GM21447 (cell line): ENCODE measurements at regions not wholly inside any gene's neighbourhood (a gene's known extent, or its start where the extent isn't known, plus 50 kb on each side); places are given as distances from the start of the nearest gene placed in this dataset.

Experiments used
- ATAC-seq: cut with Tn5 transposase; IDR thresholded peaks from one replicate; pipeline ENCODE4 v1.9.1; 2021; ENCODE audit not compliant: unreplicated experiment

- ATAC-seq, result no peak
These were observed 227.4 kb upstream of the GSE1 start for GRCh38 chr16:85385463-85386331.

DNA sequence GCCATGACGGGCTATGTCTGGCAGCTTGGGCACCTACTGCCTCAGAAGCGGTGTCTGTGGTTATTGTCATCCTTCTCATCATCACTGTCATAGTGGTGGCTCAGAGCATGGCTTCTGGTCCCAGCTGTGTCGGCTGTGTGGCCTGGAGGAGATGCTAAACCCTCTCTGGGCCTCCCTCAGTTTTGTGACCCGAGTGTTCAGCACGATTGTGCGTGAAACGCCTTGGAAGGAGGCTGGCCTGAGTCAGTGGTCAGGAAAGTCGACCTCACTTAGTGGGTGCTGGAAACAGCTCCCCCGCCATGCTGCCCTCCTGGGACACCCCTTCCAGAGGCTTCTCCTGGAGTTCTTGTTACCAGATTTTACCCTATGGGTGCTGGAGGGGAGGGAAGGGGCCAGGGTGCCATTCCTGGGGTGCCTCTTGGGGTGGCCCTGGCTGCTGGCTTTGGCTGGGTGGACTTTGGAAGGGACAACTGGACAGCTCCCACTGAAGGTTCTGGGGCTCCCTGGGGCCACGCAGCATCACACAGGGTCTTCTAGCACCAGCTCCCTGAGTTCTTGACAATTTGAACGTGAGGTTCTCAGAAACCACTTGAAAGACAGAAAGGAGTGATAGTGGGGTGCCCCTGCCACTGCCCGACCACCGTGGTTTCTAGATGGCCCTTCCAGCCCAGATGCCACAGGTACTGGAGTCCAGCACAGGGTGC lies 226.5 kb upstream of the GSE1 start:
- ATAC-seq, result no peak

GRCh38 chr16:85387171-85387507 lies 226.0 kb upstream of the GSE1 start:
- ATAC-seq, result no peak

- no peak for ATAC-seq
These were observed 225.3 kb upstream of the GSE1 start for GRCh38 chr16:85387731-85388295.

DNA sequence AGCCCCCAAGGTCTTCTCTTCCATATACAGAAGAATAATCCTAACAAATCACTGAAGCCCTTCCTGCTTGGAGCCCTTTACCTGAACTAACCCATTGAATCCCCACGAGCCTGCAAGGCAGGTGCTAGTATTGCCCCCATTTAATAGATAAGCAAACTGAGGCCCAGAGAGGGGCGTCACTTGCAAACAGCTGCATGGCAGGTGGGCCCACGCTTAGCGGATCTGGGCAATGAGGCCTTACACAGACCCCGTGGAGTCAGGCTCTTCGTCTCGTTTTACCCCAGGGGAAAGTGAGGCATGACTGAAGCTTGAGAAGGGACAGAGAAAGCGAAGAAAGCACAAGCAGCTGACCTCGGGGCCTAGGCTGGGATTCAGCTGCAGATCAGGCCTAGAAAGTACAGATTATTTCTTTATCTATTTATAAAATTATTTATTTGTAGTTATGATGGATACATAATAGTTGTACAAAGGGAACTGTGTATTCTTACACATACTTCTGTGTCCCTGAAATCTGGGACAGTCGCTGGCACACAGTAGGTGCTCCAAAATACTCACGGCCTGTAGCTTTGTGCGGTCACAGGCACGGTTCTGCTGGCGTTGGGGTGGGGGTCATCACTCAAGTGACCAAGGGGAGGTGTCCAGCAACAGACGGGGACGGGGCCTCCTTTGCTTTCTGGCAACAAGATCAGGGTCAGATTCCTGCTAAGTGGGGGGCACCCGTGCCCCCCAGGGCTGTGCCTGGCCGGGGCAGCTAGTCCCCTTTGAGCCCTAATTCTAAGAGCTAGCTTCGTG lies 223.2 kb upstream of the GSE1 start:
- ATAC-seq, result no peak

DNA sequence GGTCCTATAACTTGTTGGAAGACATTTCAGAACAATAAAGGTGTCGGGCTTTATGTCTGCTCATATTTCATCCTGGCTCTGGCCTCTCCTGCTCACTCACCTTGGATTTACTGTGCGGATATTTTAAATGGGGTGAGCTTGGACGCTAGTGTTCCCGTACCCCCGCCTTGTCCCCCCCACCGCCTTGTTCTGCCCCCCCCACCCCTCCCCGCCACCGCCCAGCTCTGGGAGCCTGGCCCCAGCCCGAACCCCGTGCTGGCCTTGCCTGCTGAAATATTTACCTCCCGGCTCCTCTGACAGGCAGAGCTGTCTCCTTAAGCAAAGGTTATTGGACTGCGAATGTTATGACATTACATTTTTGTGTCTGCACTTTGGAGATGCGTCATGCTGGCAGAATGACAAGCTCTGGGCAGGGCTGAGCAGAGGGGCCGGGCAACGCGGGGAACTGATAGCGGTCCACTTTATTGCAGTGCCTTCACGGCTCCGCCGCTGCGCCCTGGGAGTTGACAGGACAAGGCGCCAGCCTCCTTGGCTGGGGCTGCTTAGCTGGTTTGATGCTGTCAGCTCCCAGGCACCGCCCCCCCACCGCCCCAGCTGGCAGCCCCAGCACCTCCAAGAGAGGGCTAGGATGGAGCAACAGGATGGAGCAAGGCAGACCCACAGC lies 222.5 kb upstream of the GSE1 start:
- ATAC-seq, result no peak

- no peak for ATAC-seq
These were observed 221.9 kb upstream of the GSE1 start for GRCh38 chr16:85391175-85391707.

DNA sequence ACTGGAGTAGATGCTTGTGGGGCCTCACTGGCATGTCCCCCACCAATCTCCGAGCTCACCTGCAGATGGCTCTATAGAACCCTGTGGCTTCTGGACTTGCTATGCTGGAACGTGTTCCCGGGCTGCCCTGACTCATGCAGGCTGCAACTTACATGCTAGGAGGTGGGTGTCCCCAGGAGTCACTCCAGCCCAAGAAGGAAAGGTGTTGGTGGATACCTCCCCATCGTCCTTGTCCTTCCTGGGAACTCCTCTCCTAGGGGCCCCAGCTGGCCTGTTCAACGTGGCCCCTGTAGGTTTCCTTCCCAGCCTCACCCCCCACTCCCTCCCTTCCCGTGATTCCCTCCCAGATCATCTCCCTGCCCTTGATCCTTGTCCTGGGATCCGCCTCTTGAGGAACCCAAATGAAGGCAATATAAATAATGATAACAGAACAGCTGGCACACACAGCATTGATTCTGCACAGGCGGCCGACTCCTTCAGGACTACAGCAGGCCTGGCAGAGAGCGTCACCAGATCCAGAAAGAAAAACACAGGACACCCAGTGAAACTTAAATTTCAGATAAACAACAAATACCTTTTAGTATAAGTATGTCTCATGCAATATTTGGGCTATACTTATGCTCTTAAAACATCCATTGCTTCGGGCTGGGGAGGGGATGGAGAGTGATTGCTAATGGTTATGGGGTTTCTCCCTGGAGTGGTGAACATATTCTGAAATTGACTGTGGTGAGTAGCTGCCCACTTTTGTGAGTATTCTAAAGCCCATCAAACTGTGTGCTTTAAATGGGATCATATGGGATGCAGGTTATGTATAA lies 221.1 kb upstream of the GSE1 start:
- ATAC-seq, result no peak

- ATAC-seq, result no peak
These were observed 220.1 kb upstream of the GSE1 start for GRCh38 chr16:85392756-85393673.

GRCh38 chr16:85393674-85394451 lies 219.3 kb upstream of the GSE1 start:
- ATAC-seq, result no peak

- no peak for ATAC-seq
These were observed 218.5 kb upstream of the GSE1 start for GRCh38 chr16:85394456-85395206.

DNA sequence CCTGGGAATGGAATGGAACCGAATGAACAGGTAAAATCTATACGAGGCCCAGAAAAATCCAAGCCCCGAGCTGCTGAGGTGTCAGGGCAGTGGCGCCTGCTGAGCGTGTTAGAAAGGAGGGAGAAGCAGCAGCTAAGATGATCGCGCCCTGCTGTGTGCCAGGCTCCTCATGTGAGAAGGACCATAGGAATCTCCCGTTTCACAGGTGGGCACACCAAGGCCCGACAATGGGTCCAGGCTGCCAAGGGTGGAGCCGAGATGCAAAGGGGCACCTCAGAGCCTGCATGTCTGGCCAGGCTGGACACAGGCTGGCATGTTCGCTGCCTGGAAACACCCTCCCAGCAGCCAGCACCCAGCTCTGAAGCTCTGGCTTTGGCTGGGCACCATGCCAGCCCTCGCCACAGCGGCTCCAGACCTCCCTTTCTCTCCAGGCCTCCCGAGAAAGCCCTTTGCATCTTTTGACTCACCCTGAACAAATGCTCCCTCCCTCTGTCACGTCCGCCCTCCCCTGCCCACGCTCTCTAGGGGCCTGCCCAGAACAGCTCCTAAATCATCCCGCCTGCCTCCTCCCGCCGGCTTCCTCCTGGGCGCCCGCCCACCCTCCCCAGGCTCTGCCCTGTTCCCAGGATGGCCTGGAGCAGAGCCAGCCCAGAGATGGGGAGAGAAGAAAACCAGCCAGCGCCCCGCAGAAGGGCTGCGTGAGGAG lies 217.8 kb upstream of the GSE1 start:
- ATAC-seq, result no peak

- ATAC-seq, result no peak
These were observed 216.9 kb upstream of the GSE1 start for GRCh38 chr16:85395913-85396878.

DNA sequence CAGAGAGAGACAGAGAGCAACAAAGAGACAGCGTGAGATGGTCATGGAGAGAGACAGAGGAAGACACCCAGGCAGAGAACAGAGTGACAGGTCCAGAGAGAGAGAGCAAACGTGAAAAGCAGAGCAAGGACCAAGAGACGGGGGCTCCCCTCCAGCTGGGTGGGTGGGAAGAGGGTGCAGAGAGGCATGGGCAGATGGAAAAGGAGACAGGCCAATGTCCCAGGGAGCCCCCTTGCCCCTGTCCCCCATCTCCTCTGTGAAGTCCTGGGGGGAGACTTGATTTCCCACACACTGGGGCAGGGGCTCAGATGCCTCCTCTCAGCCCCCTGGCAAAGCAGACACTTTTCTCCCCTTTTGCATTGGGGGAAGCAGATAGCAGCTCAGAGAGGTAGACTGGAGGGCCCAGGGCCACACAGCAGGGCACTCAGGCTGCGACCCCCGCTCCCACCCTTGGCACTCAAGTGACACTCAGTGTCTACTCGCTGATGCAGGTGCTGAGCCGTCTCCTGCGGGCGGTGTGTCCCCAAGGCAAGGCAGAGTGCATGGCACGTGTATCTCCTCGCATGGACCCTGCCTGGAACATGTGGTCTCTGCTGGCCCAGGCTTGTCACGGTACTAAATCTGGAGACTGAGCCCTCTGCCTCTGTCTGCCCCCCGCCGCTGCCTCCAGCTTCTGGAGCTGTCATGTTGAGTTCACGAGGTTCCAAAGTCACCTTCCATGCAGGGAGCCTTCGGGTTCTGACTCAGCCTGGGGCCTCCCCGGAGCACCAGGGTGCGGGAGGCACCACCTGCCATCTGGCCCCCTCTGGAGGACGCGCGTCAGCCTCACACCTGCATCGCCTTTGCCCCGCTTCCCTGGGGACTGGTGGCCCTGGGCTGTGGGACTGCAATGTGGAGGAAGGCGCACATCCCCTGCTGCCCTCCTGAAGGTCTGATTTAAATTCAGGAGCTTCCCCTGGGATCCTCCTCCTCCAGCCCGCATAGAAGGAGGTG lies 215.9 kb upstream of the GSE1 start:
- peak; percentile 53 for ATAC-seq
